Brain microvascular endothelial cell (primary cell): ENCODE measurements at regions not wholly inside any gene's neighbourhood (a gene's known extent, or its start where the extent isn't known, plus 50 kb on each side); places are given as distances from the start of the nearest gene placed in this dataset.
"Not testable (repeated sequence)": the region's sequence is repeated elsewhere in the genome, so short reads cannot be mapped to it uniquely, and the experiment has no call there.

ENCODE experiments used
- DNase-seq: peaks from one replicate; pipeline ENCODE4 v3.0.0-alpha.2; 2020
- H3K27ac ChIP-seq: fragments of 250-450 bp; sonication (Bioruptor Pico); 2 replicates; pipeline ENCODE4 v1.5.1; 2020; ENCODE audit warnings: mild to moderate bottlenecking, moderate library complexity
- H3K27me3 ChIP-seq: fragments of 250-450 bp; sonication (Bioruptor Pico); replicated peaks from 2 replicates; pipeline ENCODE4 v1.5.1; 2020; ENCODE audit warnings: mild to moderate bottlenecking
- H3K36me3 ChIP-seq: fragments of 250-450 bp; sonication (Bioruptor Pico); replicated peaks from 2 replicates; pipeline ENCODE4 v1.5.1; 2020; ENCODE audit warnings: mild to moderate bottlenecking
- H3K4me3 ChIP-seq: 2 replicates; pipeline ENCODE4 v1.5.1; 2011; ENCODE audit warnings: low read depth, mild to moderate bottlenecking, control low read depth, low read length, moderate library complexity
- CTCF ChIP-seq: IDR thresholded peaks from 2 replicates; pipeline ENCODE4 v1.5.1; 2011; ENCODE audit warnings: low read depth, mild to moderate bottlenecking, moderate library complexity, low read length, control low read depth, inconsistent platforms; ENCODE audit errors: missing control alignments
- in situ Hi-C: cut with HindIII; loops from 2 replicates; pipeline ENCODE4 v1.10.0; 2017; ENCODE audit warnings: low sequenced_read_pairs, low pct_ligation_motif_present

- in situ Hi-C loops: no loop called here
These were observed 488.0 kb upstream of the ATXN8OS start for GRCh38 chr13:69619651-69620050.

GRCh38 chr13:69618838-69619237, 488.8 kb upstream of the ATXN8OS start:
- Histone ChIP-seq H3K27me3 (no peaks in the 10 kb centered on the region), H3K27ac (no peak overlapping the region), H3K36me3 (no peaks in the 10 kb centered on the region), H3K4me3 (no peak overlapping the region)
- in situ Hi-C loops: no loop called here
- TF ChIP-seq CTCF: no peak
- DNase-seq: no peak

More at GRCh38 chr13:69619651-69620050, 488.0 kb upstream of the ATXN8OS start:
- no peaks in the 10 kb centered on the region for H3K27me3 ChIP-seq
- no peak overlapping the region for H3K4me3 ChIP-seq
- DNase-seq: no peak
- no peak overlapping the region for H3K27ac ChIP-seq
- TF ChIP-seq CTCF: no peak
- no peaks in the 10 kb centered on the region for H3K36me3 ChIP-seq

GRCh38 chr13:69618393-69618792, 489.2 kb upstream of the ATXN8OS start:
- H3K4me3 ChIP-seq: no peak overlapping the region
- TF ChIP-seq CTCF: no peak
- H3K27ac ChIP-seq: no peak overlapping the region
- no peak for DNase-seq
- no peaks in the 10 kb centered on the region for H3K36me3 ChIP-seq
- in situ Hi-C loops: no loop called here
- no peaks in the 10 kb centered on the region for H3K27me3 ChIP-seq

- in situ Hi-C loops: no loop called here
- Histone ChIP-seq H3K36me3 (no peaks in the 10 kb centered on the region), H3K27me3 (no peaks in the 10 kb centered on the region), H3K4me3 (no peak overlapping the region), H3K27ac (no peak overlapping the region)
- TF ChIP-seq CTCF: no peak
- DNase-seq: no peak
These were observed 490.0 kb upstream of the ATXN8OS start for GRCh38 chr13:69617587-69617986.

GRCh38 chr13:69616396-69616795, 491.2 kb upstream of the ATXN8OS start:
- Histone ChIP-seq H3K27ac (no peak overlapping the region), H3K36me3 (no peaks in the 10 kb centered on the region), H3K4me3 (no peak overlapping the region), H3K27me3 (no peaks in the 10 kb centered on the region)
- DNase-seq: no peak
- in situ Hi-C loops: no loop called here
- no peak for TF ChIP-seq CTCF

- DNase-seq: not testable (repeated sequence)
These were observed 492.6 kb upstream of the ATXN8OS start for GRCh38 chr13:69615055-69615454.

More at GRCh38 chr13:69615055-69615454, 492.6 kb upstream of the ATXN8OS start:
- H3K4me3 ChIP-seq, H3K36me3 ChIP-seq, H3K27me3 ChIP-seq, H3K27ac ChIP-seq, in situ Hi-C loops: not testable (repeated sequence)
